Sigmoid colon (tissue), 3 donors: ENCODE measurements at regions not wholly inside any gene's neighbourhood (a gene's known extent, or its start where the extent isn't known, plus 50 kb on each side); places are given as distances from the start of the nearest gene placed in this dataset.

Source experiments
- POLR2A ChIP-seq, 2 donors: fragments of 450-650 bp; IDR thresholded peaks; one replicate each; pipeline ENCODE4 v1.6.1; 2016; ENCODE audit warnings: antibody characterized with exemption in 2 of 2, mild to moderate bottlenecking in 2 of 2, moderate library complexity in 2 of 2
- TF ChIP-seq, protein P1 (sequence below), 4 experiments: fragments of 450-650 bp in 3 of 4; fragments of 200-600 bp in 1 of 4; IDR thresholded peaks; one replicate each; pipeline ENCODE4 v1.5.1; 2016 to 2019; ENCODE audit warnings: antibody characterized with exemption in 4 of 4, mild to moderate bottlenecking in 3 of 4, moderate library complexity in 2 of 4

GRCh38 chr16:87006021-87006420, 311.2 kb downstream of the C16orf95 start:
- TF ChIP-seq, protein P1, sequence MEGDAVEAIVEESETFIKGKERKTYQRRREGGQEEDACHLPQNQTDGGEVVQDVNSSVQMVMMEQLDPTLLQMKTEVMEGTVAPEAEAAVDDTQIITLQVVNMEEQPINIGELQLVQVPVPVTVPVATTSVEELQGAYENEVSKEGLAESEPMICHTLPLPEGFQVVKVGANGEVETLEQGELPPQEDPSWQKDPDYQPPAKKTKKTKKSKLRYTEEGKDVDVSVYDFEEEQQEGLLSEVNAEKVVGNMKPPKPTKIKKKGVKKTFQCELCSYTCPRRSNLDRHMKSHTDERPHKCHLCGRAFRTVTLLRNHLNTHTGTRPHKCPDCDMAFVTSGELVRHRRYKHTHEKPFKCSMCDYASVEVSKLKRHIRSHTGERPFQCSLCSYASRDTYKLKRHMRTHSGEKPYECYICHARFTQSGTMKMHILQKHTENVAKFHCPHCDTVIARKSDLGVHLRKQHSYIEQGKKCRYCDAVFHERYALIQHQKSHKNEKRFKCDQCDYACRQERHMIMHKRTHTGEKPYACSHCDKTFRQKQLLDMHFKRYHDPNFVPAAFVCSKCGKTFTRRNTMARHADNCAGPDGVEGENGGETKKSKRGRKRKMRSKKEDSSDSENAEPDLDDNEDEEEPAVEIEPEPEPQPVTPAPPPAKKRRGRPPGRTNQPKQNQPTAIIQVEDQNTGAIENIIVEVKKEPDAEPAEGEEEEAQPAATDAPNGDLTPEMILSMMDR (IDR thresholded peaks at IDR 0.05), result no peak
- TF ChIP-seq POLR2A (IDR thresholded peaks at IDR 0.05), result no peak
